ENCODE measurements at regions not wholly inside any gene's neighbourhood (a gene's known extent, or its start where the extent isn't known, plus 50 kb on each side); places are given as distances from the start of the nearest gene placed in this dataset.

GRCh38 chr7:156590212-156590611, 50.4 kb upstream of the RNF32 start:
- no peak overlapping the region for H3K4me3 ChIP-seq (ENCODE audit: low read depth, low read length)
- no peak for TF ChIP-seq CTCF (conservative IDR thresholded peaks at IDR 0.05; ENCODE audit: low read depth, low read length)
- no peak for DNase-seq (ENCODE audit: low read depth)

DNA sequence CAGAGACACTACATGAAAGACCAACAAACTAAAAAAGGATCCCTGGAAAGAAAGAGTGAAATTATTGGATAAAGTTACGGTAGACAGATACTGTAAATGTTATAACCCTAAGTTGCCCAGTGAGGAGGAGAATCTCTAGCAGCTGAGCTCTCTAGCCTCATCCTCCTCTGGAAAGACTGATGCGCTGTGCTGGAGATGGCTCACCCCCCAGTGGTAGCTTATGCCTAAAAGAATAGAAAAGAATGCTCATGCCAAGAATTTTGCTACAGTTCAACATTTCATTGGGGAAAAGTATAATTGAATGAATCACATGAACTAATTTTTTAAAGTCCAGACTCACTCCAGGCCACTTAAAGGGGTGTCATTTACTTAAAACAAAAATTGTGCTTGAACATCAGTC, 50.8 kb upstream of the RNF32 start:
- no peak for DNase-seq (ENCODE audit: low read depth)

DNA sequence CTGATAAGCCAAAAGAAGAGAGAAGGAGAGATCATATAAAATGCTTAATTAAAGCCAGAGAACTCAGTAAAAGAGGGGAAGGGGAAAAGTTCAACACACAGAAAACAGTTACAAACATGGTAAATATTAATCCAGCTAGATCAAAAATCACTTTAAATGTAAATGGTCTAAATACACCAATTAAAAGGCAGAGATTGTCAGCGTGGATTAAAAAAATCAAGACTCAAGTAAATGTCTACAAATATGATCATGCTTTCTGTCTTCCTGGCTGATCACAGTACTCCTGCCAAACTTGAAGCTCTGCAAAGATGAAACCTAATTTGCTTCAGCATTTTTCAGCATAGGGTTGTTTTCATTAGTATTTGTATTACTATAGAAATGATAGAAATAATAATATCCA, 54.6 kb upstream of the RNF32 start:
- DNase-seq (ENCODE audit: low read depth) = no peak
- TF ChIP-seq CTCF (conservative IDR thresholded peaks at IDR 0.05; ENCODE audit: low read depth, low read length) = no peak
- no peak overlapping the region for H3K4me3 ChIP-seq (ENCODE audit: low read depth, low read length)

More for the DNA sequence above, 50.8 kb upstream of the RNF32 start:
- H3K4me3 ChIP-seq (ENCODE audit: low read depth, low read length) = no peak overlapping the region
- peak; percentile 2 for TF ChIP-seq CTCF (conservative IDR thresholded peaks at IDR 0.05; ENCODE audit: low read depth, low read length)

- TF ChIP-seq CTCF (conservative IDR thresholded peaks at IDR 0.05; ENCODE audit: low read depth, low read length) = no peak
These were observed 55.4 kb upstream of the RNF32 start for GRCh38 chr7:156585025-156585648.

DNA sequence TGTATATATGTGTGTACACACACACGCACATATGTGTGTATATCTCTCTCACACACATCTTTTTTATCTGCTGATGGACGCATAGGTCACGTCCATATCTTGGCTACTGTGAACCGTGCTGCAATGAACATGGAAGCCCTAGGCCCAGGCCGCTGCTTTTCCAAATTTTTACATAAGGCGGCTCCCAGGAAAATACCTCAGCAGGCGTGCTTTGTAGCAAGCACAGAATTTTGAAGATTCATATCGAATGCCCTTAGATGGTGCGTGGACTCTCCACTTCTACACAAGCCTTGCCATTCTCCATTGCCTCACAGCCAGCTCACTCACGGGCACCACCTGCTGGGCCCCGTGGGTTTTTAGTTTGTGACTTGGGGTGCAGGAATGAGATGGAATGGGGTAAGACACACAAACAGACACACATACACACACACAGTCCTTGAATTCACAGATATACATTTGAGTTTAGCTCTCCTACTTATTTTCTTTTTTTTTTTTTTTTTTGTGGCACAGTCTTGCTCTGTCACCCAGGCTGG, 57.9 kb upstream of the RNF32 start:
- no peak overlapping the region for H3K4me3 ChIP-seq (ENCODE audit: low read depth, low read length)
- no peak for DNase-seq (ENCODE audit: low read depth)
- no peak for TF ChIP-seq CTCF (conservative IDR thresholded peaks at IDR 0.05; ENCODE audit: low read depth, low read length)

More at GRCh38 chr7:156585025-156585648, 55.4 kb upstream of the RNF32 start:
- no peak for DNase-seq (ENCODE audit: low read depth)
- H3K4me3 ChIP-seq (ENCODE audit: low read depth, low read length) = no peak overlapping the region

DNA sequence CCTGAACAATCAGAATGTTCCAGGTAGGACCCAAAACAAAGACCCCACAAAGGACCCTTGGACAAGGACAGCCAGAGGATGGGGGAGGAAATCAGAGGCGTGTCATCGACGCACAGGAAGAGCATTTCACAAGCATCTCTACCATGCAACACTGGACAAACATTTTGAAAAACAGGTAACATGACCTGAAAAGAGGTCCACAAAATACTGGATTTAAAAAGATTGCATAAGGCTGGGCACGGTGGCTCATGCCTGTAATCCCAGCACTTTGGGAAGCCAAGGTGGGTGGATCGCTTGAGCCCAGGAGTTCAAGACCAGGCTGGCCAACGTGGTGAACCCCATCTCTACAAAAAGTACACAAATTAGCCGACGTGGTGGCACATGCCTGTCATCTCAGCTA, 60.5 kb upstream of the RNF32 start:
- no peak overlapping the region for H3K4me3 ChIP-seq (ENCODE audit: low read depth, low read length)
- no peak for TF ChIP-seq CTCF (conservative IDR thresholded peaks at IDR 0.05; ENCODE audit: low read depth, low read length)
- no peak for DNase-seq (ENCODE audit: low read depth)

DNA sequence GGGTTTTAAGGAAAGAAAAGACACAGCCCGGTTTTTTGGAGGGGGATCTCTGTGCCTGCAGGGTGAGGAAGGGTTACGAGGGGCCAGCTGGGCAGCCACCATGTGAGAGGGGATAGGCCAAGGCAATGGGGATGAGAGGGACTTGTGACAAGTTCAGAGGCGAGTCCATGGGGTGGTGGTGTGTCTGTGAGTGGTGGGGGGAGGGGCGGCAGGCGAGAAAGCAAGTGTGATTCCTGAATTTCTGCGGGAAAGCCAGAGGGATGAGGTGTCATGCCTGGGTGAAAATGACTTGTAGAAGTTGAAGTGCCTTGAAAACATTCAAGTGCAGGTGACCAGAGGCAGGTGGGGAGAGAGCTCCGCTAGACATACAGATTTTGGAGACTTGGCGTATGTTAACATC, 61.0 kb upstream of the RNF32 start:
- DNase-seq (ENCODE audit: low read depth) = no peak
- H3K4me3 ChIP-seq (ENCODE audit: low read depth, low read length) = no peak overlapping the region
- TF ChIP-seq CTCF (conservative IDR thresholded peaks at IDR 0.05; ENCODE audit: low read depth, low read length) = no peak

All from epithelial cell of proximal tubule (primary cell).